Nucleus accumbens (tissue), 56 donors: ENCODE measurements at regions not wholly inside any gene's neighbourhood (a gene's known extent, or its start where the extent isn't known, plus 50 kb on each side); places are given as distances from the start of the nearest gene placed in this dataset.

Source experiments
- DNase-seq, 56 donors: peaks; one replicate each; lab custom pipeline; 2025; lab: John Stamatoyannopoulos, UW

GRCh38 chr20:10724449-10725173 lies 50.8 kb upstream of the JAG1 start:
- no peak for DNase-seq

- no peak for DNase-seq
Observed at GRCh38 chr20:10728873-10729670, 55.3 kb upstream of the JAG1 start.

DNA sequence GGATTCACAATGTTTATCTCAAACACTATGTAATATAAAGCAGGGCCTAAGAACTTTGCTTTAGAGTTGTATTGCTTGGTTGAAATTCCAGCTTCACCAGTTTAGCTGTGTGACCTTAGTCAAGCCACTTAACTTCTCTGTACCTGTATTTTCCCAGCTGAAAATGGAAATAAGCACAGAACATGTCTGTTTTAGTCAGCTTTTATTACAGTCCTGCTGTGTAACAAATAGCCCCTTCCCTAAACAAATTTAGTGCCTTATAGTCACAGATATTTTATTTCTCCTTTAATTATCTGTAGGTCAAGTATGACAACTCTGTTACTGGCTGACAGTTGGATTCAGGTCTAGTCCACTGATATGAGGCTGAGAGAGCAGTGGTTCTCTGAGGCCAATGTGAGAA lies 56.0 kb upstream of the JAG1 start:
- DNase-seq: no peak

DNA sequence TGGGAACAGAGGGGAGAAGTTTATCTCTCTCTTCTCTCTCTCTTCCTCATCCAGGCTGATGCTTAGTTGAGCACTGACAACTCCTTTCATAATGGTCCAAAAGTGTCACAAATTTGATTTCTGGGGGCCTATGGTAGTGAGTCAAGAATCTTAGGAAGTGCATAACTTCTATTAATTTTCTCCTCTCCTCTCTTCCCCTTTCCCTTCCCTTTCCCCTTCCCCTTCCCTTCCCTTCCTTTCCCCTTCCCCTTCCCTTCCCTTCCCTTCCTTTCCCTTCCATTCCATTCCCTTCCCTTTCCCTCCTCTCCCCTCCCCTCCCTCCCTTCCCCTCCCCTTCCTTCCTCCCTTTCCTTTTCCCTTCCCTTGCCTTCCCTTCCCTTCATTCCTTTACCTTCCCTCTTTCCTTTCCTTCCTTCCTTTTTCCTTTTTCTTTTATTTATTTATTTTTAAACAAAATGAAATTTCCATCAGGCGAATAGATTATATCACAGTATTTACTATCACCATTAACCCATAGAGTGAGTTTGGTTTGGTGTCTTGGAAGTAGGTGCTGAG lies 56.9 kb upstream of the JAG1 start:
- DNase-seq: no peak

- DNase-seq: no peak
Observed at GRCh38 chr20:10731190-10731965, 57.6 kb upstream of the JAG1 start.

GRCh38 chr20:10733122-10733521 lies 59.3 kb upstream of the JAG1 start:
- DNase-seq: no peak

- DNase-seq: no peak
Observed at GRCh38 chr20:10735195-10735949, 61.6 kb upstream of the JAG1 start.

DNA sequence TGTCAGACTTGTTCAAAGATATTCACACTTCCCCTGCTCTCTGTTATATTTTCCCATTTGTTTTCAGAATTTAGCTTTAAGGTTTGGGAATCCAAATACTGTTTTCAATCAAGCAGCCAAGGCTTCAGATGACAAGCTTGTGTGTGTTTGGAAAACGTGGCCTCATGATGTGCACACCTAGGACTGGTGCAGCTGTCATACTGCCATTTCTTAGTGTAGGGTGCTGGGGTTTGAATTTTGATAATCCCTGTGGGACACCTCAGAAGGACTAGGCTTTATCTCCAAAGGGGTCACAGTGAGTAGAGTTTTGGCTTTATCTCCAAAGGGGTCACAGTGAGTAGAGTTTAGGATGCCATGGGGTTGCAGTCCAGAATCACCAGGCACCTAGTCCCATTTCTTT lies 65.3 kb upstream of the JAG1 start:
- no peak for DNase-seq

GRCh38 chr20:10739566-10739965 lies 65.8 kb upstream of the JAG1 start:
- DNase-seq: no peak

DNA sequence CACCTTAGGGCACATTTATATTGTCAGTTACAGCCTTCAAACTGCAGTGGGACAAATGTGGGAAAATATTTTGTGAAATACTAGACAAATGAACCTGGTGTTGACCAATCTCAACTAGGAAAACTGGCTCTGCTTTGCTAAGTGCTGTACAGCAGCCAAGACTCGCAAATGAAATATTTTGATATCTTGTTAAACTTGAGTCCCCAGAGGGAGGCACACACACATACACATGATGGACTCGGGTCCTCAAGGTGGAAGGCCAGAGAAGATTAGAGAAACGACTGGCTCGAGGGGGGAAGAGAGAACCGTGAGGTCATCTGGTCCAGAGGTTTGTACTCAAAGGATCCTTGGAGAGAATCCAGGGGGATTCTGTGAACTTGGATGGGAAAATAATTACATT lies 67.3 kb upstream of the JAG1 start:
- DNase-seq: no peak

DNA sequence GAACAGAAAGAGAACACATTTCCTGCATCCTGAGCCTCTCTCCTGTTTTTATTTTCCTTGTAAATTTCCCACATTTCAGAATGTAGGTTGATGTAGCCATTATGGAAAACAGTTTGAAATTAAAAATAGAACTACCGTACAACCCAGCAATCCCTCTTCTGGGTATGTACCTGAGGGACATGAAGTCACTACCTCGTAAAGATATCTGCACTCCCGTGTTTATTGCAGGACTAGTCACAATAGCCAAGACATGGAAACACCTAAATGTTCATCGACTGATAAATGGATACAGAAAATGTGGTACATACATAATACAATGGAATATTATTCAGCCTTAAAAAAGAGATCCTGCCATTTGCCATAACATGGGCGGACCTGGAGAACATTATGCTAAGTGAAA lies 72.0 kb upstream of the JAG1 start:
- no peak for DNase-seq

DNA sequence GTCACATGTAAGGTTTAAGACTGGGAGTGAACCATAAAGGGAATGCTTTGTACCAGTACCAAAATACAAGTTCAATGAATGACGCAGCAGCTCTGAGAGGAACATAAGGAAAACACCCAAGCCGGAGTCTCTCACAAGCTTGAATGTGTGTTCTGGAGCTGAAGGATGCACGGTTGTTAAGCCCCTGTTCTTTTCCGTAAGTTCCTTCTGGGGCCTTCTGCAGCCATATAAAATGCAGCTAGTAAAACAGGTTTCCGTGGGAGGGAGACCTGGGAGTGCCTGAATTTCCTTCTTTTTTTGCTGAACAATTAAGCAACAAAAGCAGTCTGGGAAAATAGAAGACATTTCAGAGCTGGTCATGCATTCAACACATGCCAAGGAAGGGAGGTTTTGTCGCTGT lies 73.2 kb upstream of the JAG1 start:
- no peak for DNase-seq

DNA sequence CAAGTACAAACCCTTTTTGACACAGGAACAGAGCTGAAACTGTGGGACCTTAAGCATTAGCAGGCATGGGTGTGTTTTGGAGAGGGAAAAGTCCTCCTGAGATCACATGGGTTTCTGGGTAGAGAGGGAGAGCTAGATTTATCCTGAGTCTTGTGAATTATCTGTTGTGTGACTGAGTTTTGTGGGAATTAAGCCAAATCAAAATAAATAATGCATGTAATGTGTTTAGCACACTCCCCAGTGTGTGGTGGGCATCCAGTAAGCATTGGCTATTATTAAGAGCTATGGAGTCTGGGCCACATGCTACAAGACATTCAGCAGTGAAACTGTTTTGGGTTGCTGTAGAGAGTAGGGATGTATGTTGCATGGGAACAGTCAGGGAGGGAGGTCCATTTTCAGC lies 75.3 kb upstream of the JAG1 start:
- no peak for DNase-seq

DNA sequence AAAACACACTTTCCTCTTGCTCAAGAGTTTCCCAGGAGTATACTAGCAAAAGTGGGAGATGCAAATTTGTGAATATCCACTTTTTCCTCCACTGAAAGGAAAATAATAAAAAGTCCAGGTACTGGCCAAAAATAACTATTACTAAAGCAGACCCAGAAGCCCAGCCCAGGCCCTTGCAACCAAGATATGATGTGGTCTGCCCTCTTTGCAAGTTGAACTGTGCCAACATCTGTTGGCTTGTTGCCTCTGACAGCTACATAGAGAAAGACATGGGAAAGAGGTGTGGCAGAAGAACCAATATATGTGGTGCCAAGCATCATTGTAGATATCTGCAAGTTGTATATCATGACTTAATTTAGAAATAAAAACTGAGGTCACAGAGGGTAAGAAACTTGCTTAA lies 78.4 kb upstream of the JAG1 start:
- DNase-seq: no peak

DNA sequence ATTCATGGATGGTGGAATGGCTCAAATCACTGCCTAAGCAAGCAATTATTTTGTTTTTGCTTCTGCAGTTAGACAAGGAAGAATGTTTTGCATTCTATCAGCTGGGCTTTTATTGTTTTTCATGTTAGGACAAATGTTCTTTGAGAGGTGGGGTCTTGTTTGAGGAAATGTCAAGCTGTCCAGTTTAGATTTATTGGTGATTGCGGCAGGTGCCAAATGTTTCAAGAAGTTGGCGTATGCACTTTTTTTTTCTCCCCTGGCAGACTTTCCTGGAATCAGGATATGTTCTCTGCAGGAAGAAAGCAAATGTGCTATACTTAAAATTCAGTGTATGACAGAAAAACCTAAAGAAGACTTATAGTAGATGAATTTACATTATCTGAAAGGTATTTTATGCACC lies 81.0 kb upstream of the JAG1 start:
- DNase-seq: no peak

GRCh38 chr20:10758446-10758845 lies 84.6 kb upstream of the JAG1 start:
- DNase-seq: no peak

DNA sequence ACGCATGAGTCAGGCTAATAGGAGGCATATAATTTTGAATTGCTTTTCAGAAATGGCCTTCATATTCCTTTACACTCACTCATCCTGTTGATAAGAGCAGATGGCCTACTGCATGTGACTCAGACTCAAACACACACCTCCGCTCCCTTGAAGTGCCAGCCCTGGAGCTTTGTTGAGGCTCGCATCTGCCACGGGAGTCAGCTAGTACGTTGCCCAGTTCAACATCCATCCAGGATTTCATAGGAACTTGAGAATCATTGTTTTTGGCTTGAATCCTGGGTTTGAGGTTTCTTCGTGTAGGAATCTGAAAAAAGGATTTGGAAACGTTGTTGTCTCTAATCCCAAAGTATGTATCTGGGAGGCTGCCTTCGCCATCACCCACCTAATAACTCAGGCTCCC lies 87.4 kb upstream of the JAG1 start:
- no peak for DNase-seq

GRCh38 chr20:10761786-10762185 lies 88.0 kb upstream of the JAG1 start:
- no peak for DNase-seq

DNA sequence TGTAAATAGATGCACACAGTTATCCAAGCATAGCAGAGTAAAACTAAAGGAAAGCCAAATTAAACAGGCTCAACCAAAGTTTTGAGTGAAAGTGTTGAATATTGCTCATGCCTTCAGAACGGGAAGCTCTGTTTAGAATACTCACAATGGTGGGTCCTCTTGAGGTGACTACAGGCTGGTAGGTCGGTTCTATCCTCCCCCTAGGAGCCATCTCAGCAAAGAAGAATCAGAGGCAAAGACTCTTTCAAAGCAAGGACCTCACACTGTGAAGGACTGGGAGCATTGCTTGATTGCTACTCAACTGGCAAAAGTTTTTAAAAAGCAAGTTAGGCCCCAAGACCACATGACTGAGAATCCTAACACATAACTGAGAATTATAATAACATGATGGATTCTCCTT lies 88.4 kb upstream of the JAG1 start:
- no peak for DNase-seq

DNA sequence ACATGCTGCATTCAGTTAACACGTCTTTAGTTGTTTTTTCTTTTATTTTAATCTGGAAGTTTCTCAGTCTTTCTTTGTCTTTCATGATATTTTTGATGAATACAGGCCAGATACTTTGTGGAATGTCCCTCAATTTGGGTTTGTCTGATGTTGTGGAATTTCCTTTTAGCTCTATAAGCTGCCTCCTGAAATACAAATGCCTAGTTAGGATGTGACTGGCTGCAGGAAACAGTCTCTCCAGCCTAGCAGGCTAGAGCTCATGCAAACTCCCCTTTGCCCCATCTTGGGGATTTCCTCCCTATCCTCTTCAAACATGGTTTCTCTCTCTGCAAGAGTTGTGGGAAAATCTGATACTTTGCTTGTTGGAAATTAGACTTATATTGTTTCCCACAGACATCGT lies 89.3 kb upstream of the JAG1 start:
- no peak for DNase-seq
